Liver (tissue), 8 donors: ENCODE measurements at regions not wholly inside any gene's neighbourhood (a gene's known extent, or its start where the extent isn't known, plus 50 kb on each side); places are given as distances from the start of the nearest gene placed in this dataset.

Source experiments
- DNase-seq: peaks from one replicate; pipeline ENCODE4 v3.0.0-alpha.2; 2017; ENCODE audit warnings: low spot score
- H3K27ac ChIP-seq, 2 donors: one replicate each; pipeline ENCODE4 v1.7.0; 2013; ENCODE audit warnings: inconsistent platforms in 2 of 2, low read length in 2 of 2, control low read depth in 1 of 2, low read depth in 1 of 2, mild to moderate bottlenecking in 1 of 2
- H3K27me3 ChIP-seq, 4 donors: one replicate each; pipeline versions ENCODE4 v1.6.1 to v1.7.0; 2013; ENCODE audit warnings: low read length in 3 of 4, inconsistent platforms in 1 of 4, mild to moderate bottlenecking in 1 of 4, moderate library complexity in 1 of 4; ENCODE audit not compliant: control insufficient read depth in 4 of 4, insufficient read depth in 4 of 4
- H3K36me3 ChIP-seq, 4 donors: one replicate each; pipeline versions ENCODE4 v1.6.1 to v1.7.0; 2013; ENCODE audit warnings: low read length in 3 of 4, mild to moderate bottlenecking in 3 of 4, low read depth in 1 of 4, moderate library complexity in 1 of 4; ENCODE audit not compliant: control insufficient read depth in 4 of 4, insufficient read depth in 3 of 4
- H3K4me1 ChIP-seq, 4 donors: one replicate each; pipeline versions ENCODE4 v1.6.1 to v1.7.0; 2013; ENCODE audit warnings: low read length in 3 of 4, mild to moderate bottlenecking in 3 of 4, moderate library complexity in 1 of 4; ENCODE audit not compliant: control insufficient read depth in 4 of 4, insufficient read depth in 4 of 4
- H3K4me3 ChIP-seq, 3 donors: one replicate each; pipeline versions ENCODE4 v1.6.1 to v1.7.0; 2013; ENCODE audit warnings: low read length in 3 of 3, control low read depth in 1 of 3, low read depth in 1 of 3, mild to moderate bottlenecking in 1 of 3
- H3K9ac ChIP-seq, 2 donors: one replicate each; pipeline ENCODE4 v1.7.0; 2013; ENCODE audit warnings: low read length in 2 of 2, mild to moderate bottlenecking in 2 of 2, moderate library complexity in 2 of 2, control low read depth in 1 of 2, low read depth in 1 of 2
- H3K9me3 ChIP-seq, 4 donors: one replicate each; pipeline versions ENCODE4 v1.6.1 to v1.7.0; 2013; ENCODE audit warnings: low read length in 3 of 4; ENCODE audit not compliant: control insufficient read depth in 4 of 4
- ATF3 ChIP-seq: IDR thresholded peaks from 2 replicates; pipeline ENCODE4 v1.6.1; 2016; ENCODE audit warnings: antibody characterized with exemption
- EGR1 ChIP-seq, 2 donors: IDR thresholded peaks; 2 replicates each; pipeline ENCODE4 v1.6.1; 2016 to 2018; ENCODE audit warnings: antibody characterized with exemption in 2 of 2, low read depth in 2 of 2
- FOXA1 ChIP-seq: IDR thresholded peaks from 2 replicates; pipeline ENCODE4 v1.6.1; 2016; ENCODE audit warnings: antibody characterized with exemption
- FOXA2 ChIP-seq: IDR thresholded peaks from 2 replicates; pipeline ENCODE4 v1.6.1; 2016; ENCODE audit warnings: antibody characterized with exemption
- GABPA ChIP-seq, 2 donors: IDR thresholded peaks in 1 of 2; conservative IDR thresholded peaks in 1 of 2; 2 replicates each; pipeline ENCODE4 v1.6.1; 2016; ENCODE audit warnings: antibody characterized with exemption in 2 of 2, mild to moderate bottlenecking in 1 of 2, moderate library complexity in 1 of 2
- HNF4A ChIP-seq, 2 donors: conservative IDR thresholded peaks; 2 replicates each; pipeline ENCODE4 v1.6.1; 2016; ENCODE audit warnings: antibody characterized with exemption in 2 of 2, mild to moderate bottlenecking in 2 of 2
- HNF4G ChIP-seq: IDR thresholded peaks from 2 replicates; pipeline ENCODE4 v1.6.1; 2016; ENCODE audit warnings: antibody characterized with exemption
- JUND ChIP-seq, 2 donors: IDR thresholded peaks; 2 replicates each; pipeline ENCODE4 v1.6.1; 2016; ENCODE audit warnings: antibody characterized with exemption in 2 of 2
- MAX ChIP-seq: IDR thresholded peaks from 2 replicates; pipeline ENCODE4 v1.6.1; 2016; ENCODE audit warnings: antibody characterized with exemption
- NR2F2 ChIP-seq: IDR thresholded peaks from 2 replicates; pipeline ENCODE4 v1.6.1; 2016; ENCODE audit warnings: antibody characterized with exemption
- RAD21 ChIP-seq, 2 donors: IDR thresholded peaks; 2 replicates each; pipeline ENCODE4 v1.6.1; 2016; ENCODE audit warnings: antibody characterized with exemption in 2 of 2, mild to moderate bottlenecking in 2 of 2
- RXRA ChIP-seq, 2 donors: IDR thresholded peaks; 2 replicates each; pipeline ENCODE4 v1.6.1; 2017 to 2018; ENCODE audit warnings: antibody characterized with exemption in 2 of 2, mild to moderate bottlenecking in 1 of 2
- SP1 ChIP-seq: IDR thresholded peaks from 2 replicates; pipeline ENCODE4 v1.6.1; 2018; ENCODE audit warnings: antibody characterized with exemption, mild to moderate bottlenecking
- TAF1 ChIP-seq: conservative IDR thresholded peaks from 2 replicates; pipeline ENCODE4 v1.6.1; 2016; ENCODE audit warnings: antibody characterized with exemption, mild to moderate bottlenecking
- YY1 ChIP-seq: IDR thresholded peaks from 2 replicates; pipeline ENCODE4 v1.6.1; 2016; ENCODE audit warnings: antibody characterized with exemption, mild to moderate bottlenecking
- ZBTB33 ChIP-seq: IDR thresholded peaks from 2 replicates; pipeline ENCODE4 v1.6.1; 2016; ENCODE audit warnings: antibody characterized with exemption
- WGBS: extraction: QIAGEN DNeasy Blood & Tissue Kit; methylation state at CpG from one replicate; pipeline ENCODE4 v1.1.7; 2013; 5-methylcytosine and 5-hydroxymethylcytosine counted together
- TF ChIP-seq, protein P1 (sequence below): fragments of 150-350 bp; IDR thresholded peaks from 2 replicates; pipeline ENCODE4 v1.5.1; 2017; ENCODE audit warnings: improper control_type of control experiment, low read depth, low read length; ENCODE audit not compliant: missing input control
- TF ChIP-seq, protein P2 (sequence below): IDR thresholded peaks from 2 replicates; pipeline ENCODE4 v1.6.1; 2016; ENCODE audit warnings: antibody characterized with exemption, mild to moderate bottlenecking
- donor health status: healthy.
- donor health status: healthy.
- donor health status: healthy.
- donor health status: healthy.
- donor health status: healthy.

GRCh38 chr7:27032839-27033238 is 63.0 kb downstream of the HOXA1 start:
- no peaks in the 10 kb centered on the region for H3K27me3 ChIP-seq
- 72% methylated on average over 1 of the region's 1 CpG for WGBS
- no peak overlapping the region for H3K9ac ChIP-seq
- DNase-seq, result no peak
- no peaks in the 10 kb centered on the region for H3K36me3 ChIP-seq
- H3K4me3 ChIP-seq, result no peak overlapping the region
- no peaks in the 10 kb centered on the region for H3K4me1 ChIP-seq
- H3K27ac ChIP-seq, result no peak overlapping the region
- TF ChIP-seq GABPA (IDR thresholded peaks at IDR 0.05 in 1 of 2, conservative IDR thresholded peaks at IDR 0.05 in 1 of 2) (no peak), TAF1 (no peak), NR2F2 (no peak), HNF4G (no peak), RAD21 (IDR thresholded peaks at IDR 0.05) (no peak), JUND (IDR thresholded peaks at IDR 0.05) (no peak), ATF3 (no peak), RXRA (IDR thresholded peaks at IDR 0.05) (no peak), ZBTB33 (no peak), FOXA1 (no peak), HNF4A (conservative IDR thresholded peaks at IDR 0.05) (no peak), EGR1 (IDR thresholded peaks at IDR 0.05; ENCODE audit: low read depth in 2 of 2) (no peak), FOXA2 (no peak), SP1 (no peak), YY1 (no peak), MAX (no peak)
- TF ChIP-seq, protein P1, sequence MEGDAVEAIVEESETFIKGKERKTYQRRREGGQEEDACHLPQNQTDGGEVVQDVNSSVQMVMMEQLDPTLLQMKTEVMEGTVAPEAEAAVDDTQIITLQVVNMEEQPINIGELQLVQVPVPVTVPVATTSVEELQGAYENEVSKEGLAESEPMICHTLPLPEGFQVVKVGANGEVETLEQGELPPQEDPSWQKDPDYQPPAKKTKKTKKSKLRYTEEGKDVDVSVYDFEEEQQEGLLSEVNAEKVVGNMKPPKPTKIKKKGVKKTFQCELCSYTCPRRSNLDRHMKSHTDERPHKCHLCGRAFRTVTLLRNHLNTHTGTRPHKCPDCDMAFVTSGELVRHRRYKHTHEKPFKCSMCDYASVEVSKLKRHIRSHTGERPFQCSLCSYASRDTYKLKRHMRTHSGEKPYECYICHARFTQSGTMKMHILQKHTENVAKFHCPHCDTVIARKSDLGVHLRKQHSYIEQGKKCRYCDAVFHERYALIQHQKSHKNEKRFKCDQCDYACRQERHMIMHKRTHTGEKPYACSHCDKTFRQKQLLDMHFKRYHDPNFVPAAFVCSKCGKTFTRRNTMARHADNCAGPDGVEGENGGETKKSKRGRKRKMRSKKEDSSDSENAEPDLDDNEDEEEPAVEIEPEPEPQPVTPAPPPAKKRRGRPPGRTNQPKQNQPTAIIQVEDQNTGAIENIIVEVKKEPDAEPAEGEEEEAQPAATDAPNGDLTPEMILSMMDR, result no peak
- TF ChIP-seq, protein P2, sequence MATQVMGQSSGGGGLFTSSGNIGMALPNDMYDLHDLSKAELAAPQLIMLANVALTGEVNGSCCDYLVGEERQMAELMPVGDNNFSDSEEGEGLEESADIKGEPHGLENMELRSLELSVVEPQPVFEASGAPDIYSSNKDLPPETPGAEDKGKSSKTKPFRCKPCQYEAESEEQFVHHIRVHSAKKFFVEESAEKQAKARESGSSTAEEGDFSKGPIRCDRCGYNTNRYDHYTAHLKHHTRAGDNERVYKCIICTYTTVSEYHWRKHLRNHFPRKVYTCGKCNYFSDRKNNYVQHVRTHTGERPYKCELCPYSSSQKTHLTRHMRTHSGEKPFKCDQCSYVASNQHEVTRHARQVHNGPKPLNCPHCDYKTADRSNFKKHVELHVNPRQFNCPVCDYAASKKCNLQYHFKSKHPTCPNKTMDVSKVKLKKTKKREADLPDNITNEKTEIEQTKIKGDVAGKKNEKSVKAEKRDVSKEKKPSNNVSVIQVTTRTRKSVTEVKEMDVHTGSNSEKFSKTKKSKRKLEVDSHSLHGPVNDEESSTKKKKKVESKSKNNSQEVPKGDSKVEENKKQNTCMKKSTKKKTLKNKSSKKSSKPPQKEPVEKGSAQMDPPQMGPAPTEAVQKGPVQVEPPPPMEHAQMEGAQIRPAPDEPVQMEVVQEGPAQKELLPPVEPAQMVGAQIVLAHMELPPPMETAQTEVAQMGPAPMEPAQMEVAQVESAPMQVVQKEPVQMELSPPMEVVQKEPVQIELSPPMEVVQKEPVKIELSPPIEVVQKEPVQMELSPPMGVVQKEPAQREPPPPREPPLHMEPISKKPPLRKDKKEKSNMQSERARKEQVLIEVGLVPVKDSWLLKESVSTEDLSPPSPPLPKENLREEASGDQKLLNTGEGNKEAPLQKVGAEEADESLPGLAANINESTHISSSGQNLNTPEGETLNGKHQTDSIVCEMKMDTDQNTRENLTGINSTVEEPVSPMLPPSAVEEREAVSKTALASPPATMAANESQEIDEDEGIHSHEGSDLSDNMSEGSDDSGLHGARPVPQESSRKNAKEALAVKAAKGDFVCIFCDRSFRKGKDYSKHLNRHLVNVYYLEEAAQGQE, result no peak
- H3K9me3 ChIP-seq, result no peaks in the 10 kb centered on the region
